ENCODE measurements at regions not wholly inside any gene's neighbourhood (a gene's known extent, or its start where the extent isn't known, plus 50 kb on each side); places are given as distances from the start of the nearest gene placed in this dataset.

- TF ChIP-seq ZNF462 (CRISPR knock-in tag; IDR thresholded peaks at IDR 0.05) (no peak), POLR2AphosphoS5 (IDR thresholded peaks at IDR 0.05; ENCODE audit: low read depth) (no peak), REST (IDR thresholded peaks at IDR 0.05; ENCODE audit: unreplicated experiment) (no peak)
These were observed 205.2 kb upstream of the CHAC2 start (continued) for GRCh38 chr2:53562407-53562806.

- H3K9me3 Mint-ChIP-seq: peaks cover 8% of the 10 kb centered on the region; the same call in 2 of the 3 replicates
- Histone ChIP-seq H2AFZ (no peak overlapping the region), H3K4me1 (ENCODE audit: insufficient read depth) (no peaks in the 10 kb centered on the region), H3K4me2 (no peak overlapping the region), H3K79me2 (replicated peaks; ENCODE audit: insufficient read depth) (no peaks in the 10 kb centered on the region), H3K36me3 (ENCODE audit: insufficient read depth) (no peaks in the 10 kb centered on the region), H3K9me2 (ENCODE audit: insufficient read depth) (0 out of 2 replicates have a peak, but pooled peaks cover 3% of the 10 kb centered on the region), H3F3A (replicated peaks; ENCODE audit: low read depth) (no peaks in the 10 kb centered on the region), H3K27ac (ENCODE audit: low read depth) (no peak overlapping the region), H3K4me3 (no peak overlapping the region), H3K27me3 (ENCODE audit: insufficient read depth) (no peaks in the 10 kb centered on the region), H4K20me1 (replicated peaks; ENCODE audit: insufficient read depth) (no peaks in the 10 kb centered on the region)
- no peak for ATAC-seq
- H3K4me1 Mint-ChIP-seq: no peaks in the 10 kb centered on the region
- no peak for DNase-seq (ENCODE audit: low spot score)
- no peak overlapping the region for H3K27ac Mint-ChIP-seq
- TF ChIP-seq POLR2AphosphoS5 (IDR thresholded peaks at IDR 0.05; ENCODE audit: low read depth) (no peak), ZNF114 (CRISPR knock-in tag; IDR thresholded peaks at IDR 0.05) (no peak), NANOG (IDR thresholded peaks at IDR 0.05; ENCODE audit: borderline replicate concordance) (no peak), JUNB (IDR thresholded peaks at IDR 0.05; ENCODE audit: unreplicated experiment) (no peak)
- H3K36me3 Mint-ChIP-seq (ENCODE audit: low read depth): no peaks in the 10 kb centered on the region
- H3K4me3 Mint-ChIP-seq: no peak overlapping the region
- H3K27me3 Mint-ChIP-seq (ENCODE audit: insufficient read depth, low read depth, poor library complexity): peaks cover 5% of the 10 kb centered on the region
These were observed 206.4 kb upstream of the CHAC2 start for GRCh38 chr2:53561155-53561554.

Measured in GM23338 (cell line).